ENCODE measurements at regions not wholly inside any gene's neighbourhood (a gene's known extent, or its start where the extent isn't known, plus 50 kb on each side); places are given as distances from the start of the nearest gene placed in this dataset.

- no peak for TF ChIP-seq CTCF (IDR thresholded peaks at IDR 0.05)
- TF ChIP-seq POLR2A (IDR thresholded peaks at IDR 0.05) = no peak
Observed at GRCh38 chr3:72093992-72094334, 309.0 kb upstream of the PROK2 start.

All from testis (tissue), 2 donors.